Gastroesophageal sphincter (tissue), 3 donors: ENCODE measurements at regions not wholly inside any gene's neighbourhood (a gene's known extent, or its start where the extent isn't known, plus 50 kb on each side); places are given as distances from the start of the nearest gene placed in this dataset.

Experiments used
- CTCF ChIP-seq, 4 experiments: fragments of 200-600 bp in 2 of 4; fragments of 450-650 bp in 2 of 4; sonication (generic) in 1 of 4; IDR thresholded peaks; one replicate each; pipeline ENCODE4 v1.5.1; 2017 to 2019; ENCODE audit warnings: antibody characterized with exemption in 4 of 4, mild to moderate bottlenecking in 2 of 4, moderate library complexity in 2 of 4
- POLR2AphosphoS5 ChIP-seq: sonication (generic); formaldehyde crosslinking; IDR thresholded peaks from one replicate; pipeline ENCODE4 v1.6.1; 2017; ENCODE audit warnings: antibody characterized with exemption

GRCh38 chr16:6966925-6967324 lies 365.7 kb upstream of the RBFOX1 start:
- TF ChIP-seq POLR2AphosphoS5 (no peak), CTCF (IDR thresholded peaks at IDR 0.05) (no peak)
